IMR-90 (cell line): ENCODE measurements at regions not wholly inside any gene's neighbourhood (a gene's known extent, or its start where the extent isn't known, plus 50 kb on each side); places are given as distances from the start of the nearest gene placed in this dataset.
A peak's percentile ranks its signal among the peaks of the same experiment; 100 is the strongest.

ENCODE experiments used
- ATAC-seq: fragments of 200-7000 bp; cut with Tn5 transposase; 2 replicates; pipeline ENCODE4 v1.9.1; 2020; ENCODE audit warnings: low read depth, mild to moderate bottlenecking, moderate library complexity
- BruUV-seq: library from RNA; stranded (reverse); fragments of 400-500 nt; replicated peaks from 2 replicates; lab custom pipeline; 2021; lab: Mats Ljungman, UMichigan
- CTCF ChIA-PET: fragments of 300-600 bp; formaldehyde crosslinking; extraction: SDS; loops from one replicate; lab custom pipeline; 2021; ENCODE audit warnings: antibody characterized with exemption; lab: Yijun Ruan, JAX
- POLR2A ChIA-PET: fragments of 300-600 bp; sonication (Branson Sonifier 250); formaldehyde crosslinking; loops from one replicate; lab custom pipeline; 2022; ENCODE audit warnings: antibody characterized with exemption; ENCODE audit not compliant: unreplicated experiment; lab: Charles Lee
- DNase-seq: peaks from one replicate; pipeline ENCODE4 v3.0.0; 2013
- H2AFZ ChIP-seq: replicated peaks from 2 replicates; pipeline ENCODE3; 2013; ENCODE audit warnings: low read length, mild to moderate bottlenecking; ENCODE audit not compliant: poor library complexity
- H2AK5ac ChIP-seq: 2 replicates; pipeline ENCODE4 v1.6.1; 2013; ENCODE audit warnings: low read depth, low read length, inconsistent platforms
- H2AK9ac ChIP-seq: replicated peaks from 2 replicates; pipeline ENCODE3; 2013; ENCODE audit warnings: mild to moderate bottlenecking, low read depth, low read length, moderate library complexity; ENCODE audit not compliant: poor library complexity
- H2BK120ac ChIP-seq: 2 replicates; pipeline ENCODE4 v1.6.1; 2013; ENCODE audit warnings: low read depth, low read length, inconsistent platforms
- H2BK15ac ChIP-seq: 3 replicates; pipeline ENCODE4 v1.6.1; 2013; ENCODE audit warnings: low read depth, low read length, inconsistent platforms
- H2BK20ac ChIP-seq: 2 replicates; pipeline ENCODE4 v1.6.1; 2013; ENCODE audit warnings: low read depth, mild to moderate bottlenecking, inconsistent platforms, low read length, moderate library complexity
- H2BK5ac ChIP-seq: 2 replicates; pipeline ENCODE4 v1.6.1; 2013; ENCODE audit warnings: mild to moderate bottlenecking, low read depth, low read length, inconsistent platforms; ENCODE audit not compliant: poor library complexity, severe bottlenecking
- H3K14ac ChIP-seq: replicated peaks from 2 replicates; pipeline ENCODE4 v1.6.1; 2013; ENCODE audit warnings: low read depth, low read length, inconsistent platforms
- H3K18ac ChIP-seq: 2 replicates; pipeline ENCODE4 v1.6.1; 2013; ENCODE audit warnings: low read depth, low read length, control low read depth
- H3K23ac ChIP-seq: 2 replicates; pipeline ENCODE4 v1.6.1; 2013; ENCODE audit warnings: low read depth, low read length, inconsistent platforms
- H3K27ac ChIP-seq: 2 replicates; pipeline ENCODE4 v1.5.1; 2013; ENCODE audit warnings: mild to moderate bottlenecking, control low read depth, low read length; ENCODE audit not compliant: insufficient read depth
- H3K27me3 ChIP-seq: 2 replicates; pipeline ENCODE4 v1.6.1; 2013; ENCODE audit warnings: low read length; ENCODE audit not compliant: control insufficient read depth, insufficient read depth
- H3K36me3 ChIP-seq: 2 replicates; pipeline ENCODE4 v1.6.1; 2013; ENCODE audit warnings: low read length, mixed read lengths; ENCODE audit not compliant: control insufficient read depth, insufficient read depth
- H3K4ac ChIP-seq: 2 replicates; pipeline ENCODE4 v1.6.1; 2013; ENCODE audit warnings: low read depth, low read length, inconsistent platforms
- H3K4me1 ChIP-seq: 2 replicates; pipeline ENCODE4 v1.6.1; 2013; ENCODE audit warnings: low read length, mixed read lengths; ENCODE audit not compliant: control insufficient read depth, insufficient read depth
- H3K4me2 ChIP-seq: 2 replicates; pipeline ENCODE4 v1.6.1; 2013; ENCODE audit warnings: low read depth, mild to moderate bottlenecking, control low read depth, low read length, moderate library complexity
- H3K4me3 ChIP-seq: 2 replicates; pipeline ENCODE4 v1.5.1; 2013; ENCODE audit warnings: low read depth, mild to moderate bottlenecking, control low read depth, low read length, moderate library complexity; ENCODE audit not compliant: insufficient read depth
- H3K56ac ChIP-seq: 2 replicates; pipeline ENCODE4 v1.6.1; 2013; ENCODE audit warnings: low read length, inconsistent platforms; ENCODE audit not compliant: insufficient read depth; ENCODE audit errors: extremely low read depth
- H3K79me1 ChIP-seq, 2 experiments: 2 replicates each; pipeline ENCODE4 v1.6.1; 2013; ENCODE audit warnings: low read length in 2 of 2, inconsistent platforms in 1 of 2, low read depth in 1 of 2
- H3K9ac ChIP-seq: 2 replicates; pipeline ENCODE4 v1.6.1; 2013; ENCODE audit warnings: low read depth, low read length, control low read depth
- H3K9me1 ChIP-seq: 2 replicates; pipeline ENCODE4 v1.6.1; 2013; ENCODE audit warnings: low read length, inconsistent platforms; ENCODE audit not compliant: insufficient read depth
- H3K9me3 ChIP-seq: 2 replicates; pipeline ENCODE4 v1.6.1; 2013; ENCODE audit warnings: low read length; ENCODE audit not compliant: control insufficient read depth, insufficient read depth
- H4K20me1 ChIP-seq: 2 replicates; pipeline ENCODE4 v1.6.1; 2013; ENCODE audit warnings: low read length, inconsistent platforms; ENCODE audit not compliant: insufficient read depth
- H4K5ac ChIP-seq: 2 replicates; pipeline ENCODE4 v1.6.1; 2013; ENCODE audit warnings: mild to moderate bottlenecking, low read depth, low read length, control low read depth
- H4K8ac ChIP-seq, 2 experiments: 2 replicates each; pipeline ENCODE4 v1.6.1; 2013; ENCODE audit warnings: low read depth in 2 of 2, low read length in 2 of 2, control low read depth in 1 of 2, inconsistent platforms in 1 of 2
- H4K91ac ChIP-seq: 2 replicates; pipeline ENCODE4 v1.6.1; 2013; ENCODE audit warnings: low read depth, low read length, inconsistent platforms; ENCODE audit not compliant: insufficient read depth
- BHLHE40 ChIP-seq: fragments of 150-350 bp; IDR thresholded peaks from 2 replicates; pipeline ENCODE4 v1.6.1; 2016; ENCODE audit warnings: mild to moderate bottlenecking, low read depth, low read length
- CEBPB ChIP-seq: IDR thresholded peaks from 2 replicates; pipeline ENCODE4 v1.6.1; 2012; ENCODE audit warnings: low read depth, low read length, improper control_type of control experiment
- CHD1 ChIP-seq: IDR thresholded peaks from 2 replicates; pipeline ENCODE4 v1.6.1; 2012; ENCODE audit warnings: low read depth, low read length, improper control_type of control experiment
- CTCF ChIP-seq: conservative IDR thresholded peaks from 2 replicates; pipeline ENCODE4 v1.5.1; 2012; ENCODE audit warnings: mild to moderate bottlenecking, low read depth, low read length, improper control_type of control experiment
- ELK1 ChIP-seq: fragments of 150-350 bp; IDR thresholded peaks from 2 replicates; pipeline ENCODE4 v1.6.1; 2016; ENCODE audit warnings: low read depth, mild to moderate bottlenecking, low read length, moderate library complexity, borderline replicate concordance
- FOS ChIP-seq: fragments of 150-350 bp; IDR thresholded peaks from 2 replicates; pipeline ENCODE4 v1.6.1; 2016; ENCODE audit warnings: low read depth, low read length
- MAFK ChIP-seq: IDR thresholded peaks from 2 replicates; pipeline ENCODE4 v1.6.1; 2012; ENCODE audit warnings: low read depth, low read length, improper control_type of control experiment
- MAZ ChIP-seq: IDR thresholded peaks from 2 replicates; pipeline ENCODE4 v1.6.1; 2012; ENCODE audit warnings: low read depth, mild to moderate bottlenecking, low read length, improper control_type of control experiment, moderate library complexity, borderline replicate concordance
- MXI1 ChIP-seq: IDR thresholded peaks from 2 replicates; pipeline ENCODE4 v1.6.1; 2012; ENCODE audit warnings: low read depth, mild to moderate bottlenecking, low read length, moderate library complexity, borderline replicate concordance
- NFE2L2 ChIP-seq: fragments of 150-350 bp; IDR thresholded peaks from 2 replicates; pipeline ENCODE4 v1.6.1; 2016; ENCODE audit warnings: low read depth, mild to moderate bottlenecking, low read length
- POLR2A ChIP-seq: IDR thresholded peaks from 2 replicates; pipeline ENCODE4 v1.6.1; 2012; ENCODE audit warnings: mild to moderate bottlenecking, low read depth, low read length
- RAD21 ChIP-seq: IDR thresholded peaks from 2 replicates; pipeline ENCODE4 v1.6.1; 2012; ENCODE audit warnings: low read length, improper control_type of control experiment
- RCOR1 ChIP-seq: IDR thresholded peaks from 2 replicates; pipeline ENCODE4 v1.6.1; 2012; ENCODE audit warnings: mild to moderate bottlenecking, low read length, improper control_type of control experiment; ENCODE audit not compliant: insufficient replicate concordance
- RFX5 ChIP-seq: IDR thresholded peaks from 2 replicates; pipeline ENCODE4 v1.8.0; 2012; ENCODE audit warnings: low read depth, mild to moderate bottlenecking, low read length, moderate library complexity
- SMC3 ChIP-seq: fragments of 150-350 bp; IDR thresholded peaks from 2 replicates; pipeline ENCODE4 v1.6.1; 2016; ENCODE audit warnings: low read depth, mild to moderate bottlenecking, antibody characterized with exemption, low read length, moderate library complexity
- USF2 ChIP-seq: fragments of 150-350 bp; IDR thresholded peaks from 2 replicates; pipeline ENCODE4 v1.6.1; 2017; ENCODE audit warnings: mild to moderate bottlenecking, antibody characterized with exemption, low read length, low read depth
- dilution Hi-C: fragments of 300-500 bp; cut with HindIII; formaldehyde crosslinking; loops from one replicate; pipeline ENCODE4 v1.14.3; 2018; ENCODE audit warnings: low sequenced_read_pairs; ENCODE audit not compliant: unreplicated experiment
- in situ Hi-C: fragments of 300-500 bp; cut with MboI; formaldehyde crosslinking; loops from 3 replicates; pipeline ENCODE4 v1.14.3; 2019; ENCODE audit warnings: low sequenced_read_pairs, inconsistent platforms, mixed read lengths
- intact Hi-C: fragments of 100-400 bp; cut with micrococcal nuclease; formaldehyde crosslinking; loops from 2 replicates; pipeline ENCODE4 v1.10.0; 2022

GRCh38 chr18:7497081-7497480 lies 70.0 kb upstream of the PTPRM start:
- no peaks in the 10 kb centered on the region; the same call in 1 of the 2 replicates for H3K27me3 ChIP-seq
- no peak overlapping the region for H3K9ac ChIP-seq
- DNase-seq: no peak
- no peak overlapping the region for H4K8ac ChIP-seq
- intact Hi-C loops (no loop called here), in situ Hi-C loops (no loop called here), dilution Hi-C loops (no loop called here)
- ATAC-seq: no peak
- H2BK5ac ChIP-seq: no peak overlapping the region
- no peak overlapping the region for H3K56ac ChIP-seq
- H3K23ac ChIP-seq: no peak overlapping the region
- no peaks in the 10 kb centered on the region for H3K36me3 ChIP-seq
- no peaks in the 10 kb centered on the region for H3K4me1 ChIP-seq
- H3K9me1 ChIP-seq: no peaks in the 10 kb centered on the region
- H3K4me3 ChIP-seq: no peak overlapping the region
- H3K18ac ChIP-seq: no peak overlapping the region
- H2BK120ac ChIP-seq: no peak overlapping the region
- H2BK20ac ChIP-seq: no peak overlapping the region
- ChIA-PET POLR2A (no interaction called here), CTCF (no interaction called here)
- no peak overlapping the region for H2BK15ac ChIP-seq
- no peak overlapping the region for H4K91ac ChIP-seq
- H3K27ac ChIP-seq: no peak overlapping the region
- H4K5ac ChIP-seq: no peak overlapping the region
- H2AK9ac ChIP-seq: peak overlapping the region; percentile 16
- no peak overlapping the region for H3K4ac ChIP-seq
- H2AFZ ChIP-seq: no peak overlapping the region
- BruUV-seq: no TSS peak
- H3K4me2 ChIP-seq: no peak overlapping the region
- H2AK5ac ChIP-seq: no peak overlapping the region
- H3K14ac ChIP-seq: no peak overlapping the region
- H3K9me3 ChIP-seq: no peaks in the 10 kb centered on the region
- no peaks in the 10 kb centered on the region for H3K79me1 ChIP-seq
- no peaks in the 10 kb centered on the region for H4K20me1 ChIP-seq
- TF ChIP-seq BHLHE40 (no peak), POLR2A (no peak), NFE2L2 (no peak), CTCF (no peak), MAZ (no peak), MXI1 (no peak), RFX5 (no peak), MAFK (no peak), RAD21 (no peak), CHD1 (no peak), USF2 (no peak), ELK1 (no peak), CEBPB (no peak), SMC3 (no peak), FOS (no peak), RCOR1 (no peak)
